Endothelial cell of umbilical vein (primary cell): ENCODE measurements at regions not wholly inside any gene's neighbourhood (a gene's known extent, or its start where the extent isn't known, plus 50 kb on each side); places are given as distances from the start of the nearest gene placed in this dataset.

Experiments used
- CTCF ChIP-seq, 2 donors: IDR thresholded peaks; 1 replicate in 1 of 2; 2 replicates in 1 of 2; pipeline ENCODE4 v1.5.1; 2011; ENCODE audit warnings: low read length in 2 of 2, mild to moderate bottlenecking in 2 of 2, moderate library complexity in 2 of 2, control low read depth in 1 of 2, inconsistent platforms in 1 of 2, low read depth in 1 of 2; ENCODE audit not compliant: insufficient read depth in 1 of 2; ENCODE audit errors: extremely low read depth in 1 of 2
- POLR2AphosphoS5 ChIP-seq: IDR thresholded peaks from 2 replicates; pipeline ENCODE4 v1.6.1; 2012; ENCODE audit warnings: low read depth, mild to moderate bottlenecking, control low read depth, low read length, moderate library complexity; ENCODE audit not compliant: insufficient read depth

DNA sequence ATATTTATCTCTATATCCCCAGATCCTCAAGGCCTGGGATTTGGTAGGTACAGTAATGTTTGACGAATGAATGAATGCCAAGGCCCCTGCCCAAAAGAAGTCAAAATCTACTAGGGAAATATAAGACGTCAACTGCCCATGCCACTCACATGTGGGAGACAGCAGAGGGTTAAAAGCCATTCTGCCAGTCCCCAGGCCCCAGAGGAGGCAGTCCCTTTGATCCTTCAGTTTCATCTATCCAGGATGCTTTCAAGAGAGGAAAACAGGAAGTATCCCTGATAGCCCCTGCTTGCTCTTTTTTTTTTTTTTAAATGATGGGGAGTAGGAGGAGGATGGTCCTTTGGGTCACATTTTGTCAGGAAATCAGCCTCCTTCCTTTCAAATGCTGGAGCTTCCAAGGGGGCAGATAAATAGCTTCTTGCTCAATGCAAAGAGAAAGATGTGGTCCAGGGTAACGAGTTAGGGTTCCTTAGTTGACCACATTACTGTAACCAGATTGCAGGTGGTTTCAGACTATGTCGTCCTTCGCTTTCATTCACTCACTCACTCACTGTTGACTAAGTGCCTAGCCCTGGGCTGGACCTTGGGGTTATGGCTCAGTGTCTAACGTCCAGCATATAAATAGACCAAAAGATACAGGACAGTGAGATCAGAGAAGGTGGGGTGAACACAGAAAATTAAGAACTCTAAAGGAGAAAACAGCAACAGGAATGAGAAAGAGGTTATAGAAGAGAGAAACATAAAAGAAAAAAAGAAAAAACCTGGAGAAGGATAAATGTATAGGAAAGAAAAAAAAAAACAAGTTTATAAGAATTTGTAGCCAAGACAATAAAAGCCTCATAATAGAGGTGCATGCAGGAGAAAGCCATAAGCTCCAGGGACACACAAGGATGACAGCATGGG is 64.6 kb upstream of the PIM1 start:
- no peak for TF ChIP-seq POLR2AphosphoS5
- TF ChIP-seq CTCF (IDR thresholded peaks at IDR 0.05; ENCODE audit: extremely low read depth in 1 of 2, insufficient read depth in 1 of 2, low read depth in 1 of 2, low read length in 2 of 2): no peak
